Fibroblast of lung (primary cell): ENCODE measurements at regions not wholly inside any gene's neighbourhood (a gene's known extent, or its start where the extent isn't known, plus 50 kb on each side); places are given as distances from the start of the nearest gene placed in this dataset.

ENCODE experiments used
- DNase-seq, 2 donors: peaks; one replicate each; pipeline versions ENCODE4 v3.0.0 to v3.0.0-alpha.2; 2010; ENCODE audit warnings: low read depth in 2 of 2
- H2AFZ ChIP-seq: 2 replicates; pipeline ENCODE4 v1.5.1; 2012; ENCODE audit warnings: low read length, control low read depth, inconsistent platforms
- H3K27ac ChIP-seq: 2 replicates; pipeline ENCODE4 v1.5.1; 2011; ENCODE audit warnings: low read length, control low read depth; ENCODE audit not compliant: insufficient read depth
- H3K27me3 ChIP-seq: 2 replicates; pipeline ENCODE4 v1.5.1; 2011; ENCODE audit warnings: mild to moderate bottlenecking, low read length; ENCODE audit not compliant: control insufficient read depth, insufficient read depth
- H3K36me3 ChIP-seq: 2 replicates; pipeline ENCODE4 v1.5.1; 2011; ENCODE audit warnings: low read length; ENCODE audit not compliant: control insufficient read depth, insufficient read depth
- H3K4me1 ChIP-seq: 2 replicates; pipeline ENCODE4 v1.5.1; 2011; ENCODE audit warnings: low read length; ENCODE audit not compliant: control insufficient read depth, insufficient read depth; ENCODE audit errors: extremely low read depth
- H3K4me2 ChIP-seq: 2 replicates; pipeline ENCODE4 v1.5.1; 2011; ENCODE audit warnings: low read length, control low read depth; ENCODE audit not compliant: insufficient read depth; ENCODE audit errors: extremely low read depth
- H3K4me3 ChIP-seq, 4 experiments: fragments of 200-600 bp in 1 of 4; sonication (generic) in 1 of 4; replicated peaks in 1 of 4; 2 replicates each; pipeline ENCODE4 v1.5.1; 2011 to 2016; ENCODE audit warnings: low read length in 4 of 4, low read depth in 3 of 4, mild to moderate bottlenecking in 3 of 4, control low read depth in 2 of 4, inconsistent platforms in 1 of 4, mixed read lengths in 1 of 4; ENCODE audit not compliant: insufficient read depth in 1 of 4; ENCODE audit errors: control extremely low read depth in 1 of 4
- H3K79me2 ChIP-seq: 2 replicates; pipeline ENCODE4 v1.5.1; 2012; ENCODE audit warnings: mild to moderate bottlenecking, low read length, inconsistent platforms; ENCODE audit not compliant: control insufficient read depth, insufficient read depth
- H3K9ac ChIP-seq: 2 replicates; pipeline ENCODE4 v1.5.1; 2011; ENCODE audit warnings: mild to moderate bottlenecking, low read length, control low read depth; ENCODE audit not compliant: insufficient read depth
- H3K9me3 ChIP-seq: 2 replicates; pipeline ENCODE4 v1.5.1; 2012; ENCODE audit warnings: low read depth, low read length; ENCODE audit not compliant: control insufficient read depth, insufficient read depth
- H4K20me1 ChIP-seq: 2 replicates; pipeline ENCODE4 v1.5.1; 2011; ENCODE audit warnings: low read length; ENCODE audit not compliant: control insufficient read depth, insufficient read depth; ENCODE audit errors: extremely low read depth
- CTCF ChIP-seq, 2 donors: IDR thresholded peaks in 1 of 2; conservative IDR thresholded peaks in 1 of 2; 1 replicate in 1 of 2; 2 replicates in 1 of 2; pipeline ENCODE4 v1.5.1; 2011 to 2012; ENCODE audit warnings: low read length in 2 of 2, control low read depth in 1 of 2, inconsistent platforms in 1 of 2, low read depth in 1 of 2, mild to moderate bottlenecking in 1 of 2
- EZH2 ChIP-seq: IDR thresholded peaks from 2 replicates; pipeline ENCODE4 v1.5.1; 2012; ENCODE audit warnings: low read length, control low read depth, mild to moderate bottlenecking; ENCODE audit errors: missing control alignments

- H3K9ac ChIP-seq: no peak overlapping the region
- DNase-seq: no peak
- H3K4me3 ChIP-seq: no peak overlapping the region
- H4K20me1 ChIP-seq: no peaks in the 10 kb centered on the region
- H3K36me3 ChIP-seq: no peaks in the 10 kb centered on the region
- H3K27ac ChIP-seq: no peak overlapping the region
- no peaks in the 10 kb centered on the region for H3K9me3 ChIP-seq
- no peak overlapping the region for H2AFZ ChIP-seq
- H3K79me2 ChIP-seq: no peaks in the 10 kb centered on the region
- no peak overlapping the region for H3K4me2 ChIP-seq
- no peaks in the 10 kb centered on the region for H3K27me3 ChIP-seq
- no peak for TF ChIP-seq EZH2
- TF ChIP-seq CTCF (conservative IDR thresholded peaks at IDR 0.05 in 1 of 2, IDR thresholded peaks at IDR 0.05 in 1 of 2; ENCODE audit: low read depth in 1 of 2, low read length in 2 of 2): no peak
- H3K4me1 ChIP-seq: no peaks in the 10 kb centered on the region
Observed at GRCh38 chr21:31409831-31410487, 65.9 kb upstream of the TIAM1 start.

GRCh38 chr21:31408301-31409088, 64.4 kb upstream of the TIAM1 start:
- no peak overlapping the region for H3K4me3 ChIP-seq
- no peak overlapping the region for H3K9ac ChIP-seq
- no peaks in the 10 kb centered on the region for H3K27me3 ChIP-seq
- H4K20me1 ChIP-seq: no peaks in the 10 kb centered on the region
- H3K4me1 ChIP-seq: no peaks in the 10 kb centered on the region
- DNase-seq: no peak
- H3K36me3 ChIP-seq: no peaks in the 10 kb centered on the region
- no peak overlapping the region for H2AFZ ChIP-seq
- no peaks in the 10 kb centered on the region for H3K9me3 ChIP-seq
- no peak for TF ChIP-seq EZH2
- no peak for TF ChIP-seq CTCF (conservative IDR thresholded peaks at IDR 0.05 in 1 of 2, IDR thresholded peaks at IDR 0.05 in 1 of 2; ENCODE audit: low read depth in 1 of 2, low read length in 2 of 2)
- no peak overlapping the region for H3K4me2 ChIP-seq
- H3K79me2 ChIP-seq: no peaks in the 10 kb centered on the region
- no peak overlapping the region for H3K27ac ChIP-seq

GRCh38 chr21:31406510-31406909, 62.4 kb upstream of the TIAM1 start:
- no peak for DNase-seq
- Histone ChIP-seq H3K27ac (no peak overlapping the region), H3K4me1 (no peaks in the 10 kb centered on the region), H3K4me2 (no peak overlapping the region), H3K4me3 (no peak overlapping the region), H3K36me3 (no peaks in the 10 kb centered on the region), H3K79me2 (no peaks in the 10 kb centered on the region), H2AFZ (no peak overlapping the region), H4K20me1 (no peaks in the 10 kb centered on the region), H3K9me3 (no peaks in the 10 kb centered on the region), H3K27me3 (no peaks in the 10 kb centered on the region), H3K9ac (no peak overlapping the region)
- TF ChIP-seq EZH2: no peak
- TF ChIP-seq CTCF (conservative IDR thresholded peaks at IDR 0.05 in 1 of 2, IDR thresholded peaks at IDR 0.05 in 1 of 2; ENCODE audit: low read depth in 1 of 2, low read length in 2 of 2): no peak
